Endothelial cell of umbilical vein (primary cell): ENCODE measurements at regions not wholly inside any gene's neighbourhood (a gene's known extent, or its start where the extent isn't known, plus 50 kb on each side); places are given as distances from the start of the nearest gene placed in this dataset.
A peak's percentile ranks its signal among the peaks of the same experiment; 100 is the strongest.
"Not testable (repeated sequence)": the region's sequence is repeated elsewhere in the genome, so short reads cannot be mapped to it uniquely, and the experiment has no call there.

Source experiments
- BruUV-seq: library from RNA; stranded (reverse); fragments of 400-500 nt; replicated peaks from 2 replicates; lab custom pipeline; 2021; lab: Mats Ljungman, UMichigan
- CTCF ChIA-PET: fragments of 300-600, 350-600 bp; sonication (Branson Sonifier 250); formaldehyde crosslinking; loops from one replicate; lab custom pipeline; 2021; ENCODE audit warnings: antibody characterized with exemption, inconsistent platforms; lab: Charles Lee
- POLR2A ChIA-PET: fragments of 300-600, 350-600 bp; sonication (Branson Sonifier 250); formaldehyde crosslinking; loops from one replicate; lab custom pipeline; 2021; ENCODE audit warnings: antibody characterized with exemption, inconsistent platforms; lab: Charles Lee
- DNase-seq: peaks from one replicate; pipeline ENCODE4 v3.0.0-alpha.2; 2011; ENCODE audit warnings: low read depth, low spot score
- FAIRE-seq: peaks from 2 replicates; lab custom pipeline; 2011; peaks lifted over from hg19 to GRCh38; lab: Jason Lieb, UNC
- H2AFZ ChIP-seq: 2 replicates; pipeline ENCODE4 v1.6.0; 2012; ENCODE audit warnings: low read depth, low read length, control low read depth, inconsistent platforms
- H3K27ac ChIP-seq: 2 replicates; pipeline ENCODE4 v1.5.1; 2011; ENCODE audit warnings: low read depth, mild to moderate bottlenecking, control low read depth, low read length, moderate library complexity; ENCODE audit not compliant: insufficient read depth
- H3K27me3 ChIP-seq, 2 experiments: 2 replicates each; pipeline versions ENCODE4 v1.6.0 to v1.6.1; 2011; ENCODE audit warnings: low read length in 2 of 2, mixed read lengths in 1 of 2; ENCODE audit not compliant: control insufficient read depth in 2 of 2, insufficient read depth in 2 of 2
- H3K36me3 ChIP-seq, 2 experiments: 2 replicates in 1 of 2; 3 replicates in 1 of 2; pipeline ENCODE4 v1.5.1; 2011; ENCODE audit warnings: low read length in 2 of 2, mild to moderate bottlenecking in 1 of 2, moderate library complexity in 1 of 2; ENCODE audit not compliant: control insufficient read depth in 2 of 2, insufficient read depth in 2 of 2; ENCODE audit errors: extremely low read depth in 1 of 2
- H3K4me1 ChIP-seq: 3 replicates; pipeline ENCODE4 v1.5.1; 2011; ENCODE audit warnings: mild to moderate bottlenecking, low read length; ENCODE audit not compliant: control insufficient read depth, insufficient read depth; ENCODE audit errors: extremely low read depth
- H3K4me2 ChIP-seq: 2 replicates; pipeline ENCODE4 v1.6.1; 2011; ENCODE audit warnings: low read length, control low read depth, mixed read lengths; ENCODE audit not compliant: insufficient read depth
- H3K4me3 ChIP-seq, 3 experiments: fragments of 200-600 bp in 1 of 3; sonication (generic), shearing (Covaris generic) in 1 of 3; replicated peaks in 1 of 3; 2 replicates each; pipeline ENCODE4 v1.5.1; 2011 to 2016; ENCODE audit warnings: control low read depth in 3 of 3, low read length in 3 of 3, mild to moderate bottlenecking in 2 of 3, inconsistent platforms in 1 of 3, low read depth in 1 of 3, moderate library complexity in 1 of 3; ENCODE audit not compliant: insufficient read depth in 1 of 3
- H3K79me2 ChIP-seq: 2 replicates; pipeline ENCODE4 v1.6.0; 2012; ENCODE audit warnings: low read length, inconsistent platforms; ENCODE audit not compliant: control insufficient read depth, insufficient read depth
- H3K9ac ChIP-seq: replicated peaks from 2 replicates; pipeline ENCODE3; 2011; ENCODE audit warnings: low read length, control low read depth; ENCODE audit not compliant: insufficient read depth; ENCODE audit errors: extremely low read depth
- H3K9me1 ChIP-seq: replicated peaks from 3 replicates; pipeline ENCODE4 v1.6.0; 2011; ENCODE audit warnings: mild to moderate bottlenecking, low read length; ENCODE audit not compliant: control insufficient read depth, insufficient read depth; ENCODE audit errors: extremely low read depth
- H3K9me3 ChIP-seq: replicated peaks from 2 replicates; pipeline ENCODE4 v1.5.1; 2012; ENCODE audit warnings: low read length, inconsistent platforms; ENCODE audit not compliant: control insufficient read depth, insufficient read depth
- H4K20me1 ChIP-seq: replicated peaks from 2 replicates; pipeline ENCODE3; 2011; ENCODE audit warnings: mild to moderate bottlenecking, low read length; ENCODE audit not compliant: control insufficient read depth, insufficient read depth; ENCODE audit errors: extremely low read depth
- FOS ChIP-seq: IDR thresholded peaks from 2 replicates; pipeline ENCODE4 v1.6.1; 2011; ENCODE audit warnings: mild to moderate bottlenecking, low read length, moderate library complexity, borderline replicate concordance; ENCODE audit not compliant: insufficient read depth
- GATA2 ChIP-seq: IDR thresholded peaks from 2 replicates; pipeline ENCODE4 v1.7.0; 2011; ENCODE audit warnings: low read depth, mild to moderate bottlenecking, moderate library complexity, mixed read lengths, low read length; ENCODE audit not compliant: insufficient read length, insufficient read depth
- dilution Hi-C: fragments of 300-500 bp; cut with MboI; formaldehyde crosslinking; loops from one replicate; pipeline ENCODE4 v1.15.0; 2019; ENCODE audit warnings: low sequenced_read_pairs; ENCODE audit not compliant: extremely low pct_ligation_motif_present
- intact Hi-C: fragments of 100-400 bp; cut with micrococcal nuclease; formaldehyde crosslinking; loops from one replicate; pipeline ENCODE4 v1.10.0; 2022

GRCh38 chr9:64458642-64459041, 826.4 kb downstream of the FOXD4L5 start:
- DNase-seq, H3K9me1 ChIP-seq, H3K27ac ChIP-seq, H3K4me1 ChIP-seq, H3K36me3 ChIP-seq, H3K4me2 ChIP-seq, CTCF ChIA-PET, H3K9me3 ChIP-seq, H4K20me1 ChIP-seq, POLR2A ChIA-PET, BruUV-seq, FAIRE-seq, intact Hi-C loops, H3K4me3 ChIP-seq, H3K79me2 ChIP-seq, H3K27me3 ChIP-seq, H3K9ac ChIP-seq, dilution Hi-C loops, H2AFZ ChIP-seq: not testable (repeated sequence)

GRCh38 chr9:64455107-64455648, 829.8 kb downstream of the FOXD4L5 start:
- H2AFZ ChIP-seq, POLR2A ChIA-PET, H4K20me1 ChIP-seq, FAIRE-seq, H3K4me2 ChIP-seq, H3K9me1 ChIP-seq, H3K27me3 ChIP-seq, CTCF ChIA-PET, BruUV-seq, H3K27ac ChIP-seq, H3K79me2 ChIP-seq, H3K9ac ChIP-seq, H3K9me3 ChIP-seq, dilution Hi-C loops, H3K4me3 ChIP-seq, intact Hi-C loops, H3K36me3 ChIP-seq, H3K4me1 ChIP-seq, DNase-seq: not testable (repeated sequence)

GRCh38 chr9:64452134-64452533, 832.9 kb downstream of the FOXD4L5 start:
- H3K4me2 ChIP-seq, H3K27ac ChIP-seq, H3K9me1 ChIP-seq, CTCF ChIA-PET, dilution Hi-C loops, H2AFZ ChIP-seq, FAIRE-seq, H3K79me2 ChIP-seq, POLR2A ChIA-PET, H3K9me3 ChIP-seq, H3K4me1 ChIP-seq, BruUV-seq, H3K36me3 ChIP-seq, H3K27me3 ChIP-seq, H4K20me1 ChIP-seq, intact Hi-C loops, H3K9ac ChIP-seq, H3K4me3 ChIP-seq: not testable (repeated sequence)
- peak; percentile 66 for DNase-seq
- TF ChIP-seq FOS (peak; percentile 67), GATA2 (peak; percentile 61)

GRCh38 chr9:64450654-64451053, 834.4 kb downstream of the FOXD4L5 start:
- BruUV-seq, dilution Hi-C loops, DNase-seq, H3K4me2 ChIP-seq, H4K20me1 ChIP-seq, CTCF ChIA-PET, POLR2A ChIA-PET, H3K79me2 ChIP-seq, H3K9ac ChIP-seq, H3K4me1 ChIP-seq, H3K27ac ChIP-seq, FAIRE-seq, H3K4me3 ChIP-seq, H3K36me3 ChIP-seq, H3K9me3 ChIP-seq, H3K9me1 ChIP-seq, H2AFZ ChIP-seq, H3K27me3 ChIP-seq, intact Hi-C loops: not testable (repeated sequence)
